HCT116 (cell line): ENCODE measurements at regions not wholly inside any gene's neighbourhood (a gene's known extent, or its start where the extent isn't known, plus 50 kb on each side); places are given as distances from the start of the nearest gene placed in this dataset.

Experiments
- ATAC-seq: fragments of 200-7000 bp; cut with Tn5 transposase; 2 replicates; pipeline ENCODE4 v1.9.1; 2020; ENCODE audit warnings: mild to moderate bottlenecking, moderate library complexity
- BruUV-seq: library from RNA; stranded (reverse); fragments of 400-500 nt; replicated peaks from 2 replicates; lab custom pipeline; 2021; lab: Mats Ljungman, UMichigan
- CTCF ChIA-PET: fragments of 300-600 bp; sonication (Branson Sonifier 250); formaldehyde crosslinking; loops from one replicate; lab custom pipeline; 2021; ENCODE audit warnings: antibody characterized with exemption; lab: Charles Lee
- POLR2A ChIA-PET: fragments of 300-600, 350-600 bp; sonication (Branson Sonifier 250); formaldehyde crosslinking; loops from one replicate; lab custom pipeline; 2021; ENCODE audit warnings: antibody characterized with exemption; lab: Charles Lee
- RAD21 ChIA-PET, 2 experiments: fragments of 300-600 bp; sonication (Branson Sonifier 250); formaldehyde crosslinking; loops; one replicate each; lab custom pipeline; 2023; ENCODE audit warnings: low total read pairs in 2 of 2; ENCODE audit not compliant: uncharacterized antibody in 2 of 2, unreplicated experiment in 2 of 2, low non-redundant PET in 1 of 2; lab: Charles Lee
- DNase-seq: peaks from one replicate; pipeline ENCODE4 v3.0.0-alpha.2; 2010; ENCODE audit warnings: low read depth, low spot score
- H2AFZ ChIP-seq: fragments of 200-600 bp; shearing (Covaris generic), sonication (generic); 2 replicates; pipeline ENCODE4 v1.6.1; 2017; ENCODE audit warnings: low read depth, mixed run types, mixed read lengths, antibody characterized with exemption, low read length; ENCODE audit not compliant: poor library complexity, severe bottlenecking
- H3K27ac ChIP-seq: 2 replicates; pipeline ENCODE4 v1.5.1; 2012; ENCODE audit warnings: low read depth, low read length
- H3K27me3 ChIP-seq: fragments of 200-600 bp; sonication (generic); 2 replicates; pipeline ENCODE4 v1.6.1; 2016; ENCODE audit warnings: mixed run types, low read length, mixed read lengths; ENCODE audit not compliant: insufficient read depth
- H3K36me3 ChIP-seq, 2 experiments: fragments of 200-500 bp in 1 of 2; fragments of 200-600 bp in 1 of 2; sonication (Bioruptor generic) in 1 of 2; sonication (generic) in 1 of 2; 2 replicates each; pipeline versions ENCODE4 v1.5.1 to v1.6.1; 2014 to 2016; ENCODE audit warnings: low read length in 2 of 2, inconsistent platforms in 1 of 2, mixed read lengths in 1 of 2, mixed run types in 1 of 2; ENCODE audit not compliant: insufficient read depth in 2 of 2, control insufficient read depth in 1 of 2
- H3K4me1 ChIP-seq, 2 experiments: fragments of 200-600 bp in 1 of 2; sonication (generic) in 1 of 2; 2 replicates each; pipeline versions ENCODE4 v1.5.1 to v1.6.1; 2012 to 2017; ENCODE audit warnings: low read length in 2 of 2, inconsistent platforms in 1 of 2, mild to moderate bottlenecking in 1 of 2, mixed read lengths in 1 of 2, mixed run types in 1 of 2, moderate library complexity in 1 of 2; ENCODE audit not compliant: insufficient read depth in 2 of 2, control insufficient read depth in 1 of 2
- H3K4me2 ChIP-seq: fragments of 200-600 bp; sonication (generic); 2 replicates; pipeline ENCODE4 v1.6.1; 2017; ENCODE audit warnings: mixed run types, low read length, mixed read lengths
- H3K4me3 ChIP-seq, 2 experiments: fragments of 200-600 bp in 1 of 2; sonication (generic) in 1 of 2; replicated peaks in 1 of 2; 2 replicates each; pipeline ENCODE4 v1.5.1; 2011 to 2016; ENCODE audit warnings: low read length in 2 of 2, control low read depth in 1 of 2, low read depth in 1 of 2, mild to moderate bottlenecking in 1 of 2, mixed read lengths in 1 of 2, mixed run types in 1 of 2
- H3K79me2 ChIP-seq: fragments of 200-600 bp; sonication (generic); 2 replicates; pipeline ENCODE4 v1.6.1; 2017; ENCODE audit warnings: mild to moderate bottlenecking, mixed run types, low read length, moderate library complexity, mixed read lengths; ENCODE audit not compliant: insufficient read depth
- H3K9ac ChIP-seq: fragments of 200-600 bp; sonication (generic); 2 replicates; pipeline ENCODE4 v1.6.1; 2016; ENCODE audit warnings: low read length, mixed read lengths
- H3K9me2 ChIP-seq: fragments of 200-600 bp; sonication (generic), shearing (Covaris generic); 2 replicates; pipeline ENCODE4 v1.6.1; 2017; ENCODE audit warnings: mixed run types, mild to moderate bottlenecking, moderate library complexity; ENCODE audit not compliant: insufficient read depth
- H3K9me3 ChIP-seq, 2 experiments: fragments of 200-500 bp in 1 of 2; fragments of 200-600 bp in 1 of 2; sonication (Bioruptor generic) in 1 of 2; sonication (generic) in 1 of 2; 2 replicates each; pipeline ENCODE4 v1.6.1; 2014 to 2017; ENCODE audit warnings: low read length in 2 of 2, mixed read lengths in 2 of 2, inconsistent platforms in 1 of 2, low read depth in 1 of 2, mild to moderate bottlenecking in 1 of 2, mixed run types in 1 of 2, moderate library complexity in 1 of 2; ENCODE audit not compliant: control insufficient read depth in 1 of 2, insufficient read depth in 1 of 2
- H4K20me1 ChIP-seq: fragments of 200-600 bp; sonication (generic), shearing (Covaris generic); 2 replicates; pipeline ENCODE4 v1.6.1; 2017; ENCODE audit warnings: mixed run types, mild to moderate bottlenecking, moderate library complexity; ENCODE audit not compliant: insufficient read depth
- CBX3 ChIP-seq: IDR thresholded peaks from 2 replicates; pipeline ENCODE4 v1.6.1; 2012; ENCODE audit warnings: low read depth
- CEBPB ChIP-seq: IDR thresholded peaks from 2 replicates; pipeline ENCODE4 v1.6.1; 2012; ENCODE audit warnings: low read depth
- EGR1 ChIP-seq: IDR thresholded peaks from 2 replicates; pipeline ENCODE4 v1.6.1; 2012; ENCODE audit warnings: low read depth
- EZH2 ChIP-seq: fragments of 200-600 bp; sonication (generic); IDR thresholded peaks from 2 replicates; pipeline ENCODE4 v1.6.1; 2017; ENCODE audit warnings: antibody characterized with exemption, mixed run types
- EZH2phosphoT487 ChIP-seq: fragments of 200-600 bp; IDR thresholded peaks from 2 replicates; pipeline ENCODE4 v1.6.1; 2018; ENCODE audit warnings: antibody characterized with exemption, borderline replicate concordance
- MAX ChIP-seq: IDR thresholded peaks from 2 replicates; pipeline ENCODE4 v1.6.1; 2012
- POLR2A ChIP-seq: IDR thresholded peaks from 2 replicates; pipeline ENCODE4 v1.7.0; 2011; ENCODE audit warnings: borderline replicate concordance; ENCODE audit not compliant: insufficient read depth, insufficient read length; ENCODE audit errors: extremely low read depth
- POLR2AphosphoS5 ChIP-seq: IDR thresholded peaks from 2 replicates; pipeline ENCODE4 v1.6.1; 2011; ENCODE audit warnings: mild to moderate bottlenecking, low read depth, low read length, moderate library complexity
- RAD21 ChIP-seq: IDR thresholded peaks from 2 replicates; pipeline ENCODE4 v1.6.1; 2012; ENCODE audit warnings: low read depth, mild to moderate bottlenecking
- SIN3A ChIP-seq: IDR thresholded peaks from 2 replicates; pipeline ENCODE4 v1.6.1; 2012; ENCODE audit warnings: low read depth
- SP1 ChIP-seq: IDR thresholded peaks from 2 replicates; pipeline ENCODE4 v1.6.1; 2012; ENCODE audit warnings: low read depth
- SRF ChIP-seq: IDR thresholded peaks from 2 replicates; pipeline ENCODE4 v1.6.1; 2012; ENCODE audit warnings: low read depth
- TCF7L2 ChIP-seq: IDR thresholded peaks from 2 replicates; pipeline ENCODE4 v1.7.0; 2011; ENCODE audit warnings: borderline replicate concordance, inconsistent platforms; ENCODE audit not compliant: insufficient read depth, insufficient read length; ENCODE audit errors: extremely low read depth
- ZBTB33 ChIP-seq: IDR thresholded peaks from 2 replicates; pipeline ENCODE4 v1.6.1; 2011; ENCODE audit warnings: mild to moderate bottlenecking, low read length, moderate library complexity; ENCODE audit not compliant: insufficient replicate concordance; ENCODE audit errors: extremely low read depth
- ZNF274 ChIP-seq: fragments of 200-500 bp; sonication (Bioruptor generic); IDR thresholded peaks from 2 replicates; pipeline ENCODE4 v1.6.1; 2014; ENCODE audit warnings: mild to moderate bottlenecking, low read depth, low read length, inconsistent platforms
- intact Hi-C: fragments of 100-400 bp; cut with micrococcal nuclease; formaldehyde crosslinking; loops from 2 replicates; pipeline ENCODE4 v1.10.0; 2022
- TF ChIP-seq, protein P1 (sequence below): IDR thresholded peaks from 2 replicates; pipeline ENCODE4 v1.6.1; 2012; ENCODE audit warnings: low read depth
- TF ChIP-seq, protein P2 (sequence below), 3 experiments: fragments of 200-600 bp in 1 of 3; sonication (generic) in 1 of 3; IDR thresholded peaks in 2 of 3; conservative IDR thresholded peaks in 1 of 3; 2 replicates each; pipeline ENCODE4 v1.5.1; 2012 to 2017; ENCODE audit warnings: low read depth in 2 of 3, low read length in 2 of 3, antibody characterized with exemption in 1 of 3, borderline replicate concordance in 1 of 3, control low read depth in 1 of 3, mild to moderate bottlenecking in 1 of 3, mixed read lengths in 1 of 3, mixed run types in 1 of 3, moderate library complexity in 1 of 3; ENCODE audit not compliant: insufficient read depth in 1 of 3

- ChIA-PET RAD21 (no interaction called here), CTCF (no interaction called here)
- no peaks in the 10 kb centered on the region for H3K79me2 ChIP-seq
Measured at GRCh38 chr3:988785-989184, 104.0 kb upstream of the CNTN6 start.

More at GRCh38 chr3:988785-989184, 104.0 kb upstream of the CNTN6 start:
- H3K36me3 ChIP-seq = no peaks in the 10 kb centered on the region
- no peaks in the 10 kb centered on the region for H4K20me1 ChIP-seq
- no peak for TF ChIP-seq ZBTB33
- TF ChIP-seq CEBPB = no peak
- TF ChIP-seq MAX = no peak
- no peak for TF ChIP-seq EGR1
- TF ChIP-seq SIN3A = no peak
- TF ChIP-seq POLR2AphosphoS5 = no peak
- no peak for TF ChIP-seq SP1
- TF ChIP-seq, protein P1, sequence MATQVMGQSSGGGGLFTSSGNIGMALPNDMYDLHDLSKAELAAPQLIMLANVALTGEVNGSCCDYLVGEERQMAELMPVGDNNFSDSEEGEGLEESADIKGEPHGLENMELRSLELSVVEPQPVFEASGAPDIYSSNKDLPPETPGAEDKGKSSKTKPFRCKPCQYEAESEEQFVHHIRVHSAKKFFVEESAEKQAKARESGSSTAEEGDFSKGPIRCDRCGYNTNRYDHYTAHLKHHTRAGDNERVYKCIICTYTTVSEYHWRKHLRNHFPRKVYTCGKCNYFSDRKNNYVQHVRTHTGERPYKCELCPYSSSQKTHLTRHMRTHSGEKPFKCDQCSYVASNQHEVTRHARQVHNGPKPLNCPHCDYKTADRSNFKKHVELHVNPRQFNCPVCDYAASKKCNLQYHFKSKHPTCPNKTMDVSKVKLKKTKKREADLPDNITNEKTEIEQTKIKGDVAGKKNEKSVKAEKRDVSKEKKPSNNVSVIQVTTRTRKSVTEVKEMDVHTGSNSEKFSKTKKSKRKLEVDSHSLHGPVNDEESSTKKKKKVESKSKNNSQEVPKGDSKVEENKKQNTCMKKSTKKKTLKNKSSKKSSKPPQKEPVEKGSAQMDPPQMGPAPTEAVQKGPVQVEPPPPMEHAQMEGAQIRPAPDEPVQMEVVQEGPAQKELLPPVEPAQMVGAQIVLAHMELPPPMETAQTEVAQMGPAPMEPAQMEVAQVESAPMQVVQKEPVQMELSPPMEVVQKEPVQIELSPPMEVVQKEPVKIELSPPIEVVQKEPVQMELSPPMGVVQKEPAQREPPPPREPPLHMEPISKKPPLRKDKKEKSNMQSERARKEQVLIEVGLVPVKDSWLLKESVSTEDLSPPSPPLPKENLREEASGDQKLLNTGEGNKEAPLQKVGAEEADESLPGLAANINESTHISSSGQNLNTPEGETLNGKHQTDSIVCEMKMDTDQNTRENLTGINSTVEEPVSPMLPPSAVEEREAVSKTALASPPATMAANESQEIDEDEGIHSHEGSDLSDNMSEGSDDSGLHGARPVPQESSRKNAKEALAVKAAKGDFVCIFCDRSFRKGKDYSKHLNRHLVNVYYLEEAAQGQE = no peak
- TF ChIP-seq, protein P2, sequence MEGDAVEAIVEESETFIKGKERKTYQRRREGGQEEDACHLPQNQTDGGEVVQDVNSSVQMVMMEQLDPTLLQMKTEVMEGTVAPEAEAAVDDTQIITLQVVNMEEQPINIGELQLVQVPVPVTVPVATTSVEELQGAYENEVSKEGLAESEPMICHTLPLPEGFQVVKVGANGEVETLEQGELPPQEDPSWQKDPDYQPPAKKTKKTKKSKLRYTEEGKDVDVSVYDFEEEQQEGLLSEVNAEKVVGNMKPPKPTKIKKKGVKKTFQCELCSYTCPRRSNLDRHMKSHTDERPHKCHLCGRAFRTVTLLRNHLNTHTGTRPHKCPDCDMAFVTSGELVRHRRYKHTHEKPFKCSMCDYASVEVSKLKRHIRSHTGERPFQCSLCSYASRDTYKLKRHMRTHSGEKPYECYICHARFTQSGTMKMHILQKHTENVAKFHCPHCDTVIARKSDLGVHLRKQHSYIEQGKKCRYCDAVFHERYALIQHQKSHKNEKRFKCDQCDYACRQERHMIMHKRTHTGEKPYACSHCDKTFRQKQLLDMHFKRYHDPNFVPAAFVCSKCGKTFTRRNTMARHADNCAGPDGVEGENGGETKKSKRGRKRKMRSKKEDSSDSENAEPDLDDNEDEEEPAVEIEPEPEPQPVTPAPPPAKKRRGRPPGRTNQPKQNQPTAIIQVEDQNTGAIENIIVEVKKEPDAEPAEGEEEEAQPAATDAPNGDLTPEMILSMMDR (IDR thresholded peaks at IDR 0.05 in 2 of 3, conservative IDR thresholded peaks at IDR 0.05 in 1 of 3; ENCODE audit: borderline replicate concordance in 1 of 3, insufficient read depth in 1 of 3, low read depth in 2 of 3, low read length in 2 of 3) = no peak
- no peak for TF ChIP-seq EZH2phosphoT487
- no peak for TF ChIP-seq RAD21
- TF ChIP-seq EZH2 = no peak
- TF ChIP-seq TCF7L2 = no peak
- TF ChIP-seq CBX3 = no peak
- TF ChIP-seq ZNF274 = no peak
- TF ChIP-seq SRF = no peak
- TF ChIP-seq POLR2A = no peak
- intact Hi-C loops = no loop called here
- no peaks in the 10 kb centered on the region for H3K27me3 ChIP-seq
- H3K9ac ChIP-seq = no peak overlapping the region
- H3K4me3 ChIP-seq = no peak overlapping the region
- POLR2A ChIA-PET = no interaction called here
- H3K4me2 ChIP-seq = no peak overlapping the region
- no peaks in the 10 kb centered on the region for H3K4me1 ChIP-seq
- no peak overlapping the region for H3K27ac ChIP-seq
- no peaks in the 10 kb centered on the region for H3K9me2 ChIP-seq
- no TSS peak for BruUV-seq
- peaks cover 10 to 17% of the 10 kb centered on the region in 2 experiments; a peak in 2 of 4 replicates for H3K9me3 ChIP-seq
- ATAC-seq = no peak
- H2AFZ ChIP-seq = no peak overlapping the region
- no peak for DNase-seq
